Stimulated activated CD4-positive, alpha-beta T cell treated with anti-CD3 and anti-CD28 coated beads, Interleukin-15, amount 100 ng/mL, for 48 hours (primary cell): ENCODE measurements at regions not wholly inside any gene's neighbourhood (a gene's known extent, or its start where the extent isn't known, plus 50 kb on each side); places are given as distances from the start of the nearest gene placed in this dataset.
"Not testable (repeated sequence)": the region's sequence is repeated elsewhere in the genome, so short reads cannot be mapped to it uniquely, and the experiment has no call there.

Experiments used
- DNase-seq, 2 donors: peaks; one replicate each; pipeline ENCODE4 v3.0.0-alpha.2; 2020; ENCODE audit warnings: low read depth in 2 of 2

DNA sequence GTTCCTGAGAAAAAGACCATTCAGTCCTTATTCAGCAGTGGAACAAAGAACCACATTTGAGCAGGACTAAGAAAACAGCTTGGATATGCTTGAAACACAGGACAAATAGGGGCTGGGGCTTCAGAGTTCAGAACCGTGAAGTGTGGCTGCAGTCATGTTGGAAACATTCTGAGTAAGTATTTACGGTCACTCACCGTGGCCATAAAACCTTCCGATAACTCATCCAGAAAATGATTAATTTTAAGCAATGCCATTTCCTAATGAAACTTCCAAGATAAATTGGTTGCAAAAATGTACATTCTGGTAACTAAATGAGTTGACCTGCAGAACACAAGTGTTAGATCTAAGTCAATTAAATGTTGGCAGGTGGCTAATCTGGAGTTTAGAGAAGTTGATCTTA lies 279.2 kb downstream of the CXCL12 start:
- no peak for DNase-seq

DNA sequence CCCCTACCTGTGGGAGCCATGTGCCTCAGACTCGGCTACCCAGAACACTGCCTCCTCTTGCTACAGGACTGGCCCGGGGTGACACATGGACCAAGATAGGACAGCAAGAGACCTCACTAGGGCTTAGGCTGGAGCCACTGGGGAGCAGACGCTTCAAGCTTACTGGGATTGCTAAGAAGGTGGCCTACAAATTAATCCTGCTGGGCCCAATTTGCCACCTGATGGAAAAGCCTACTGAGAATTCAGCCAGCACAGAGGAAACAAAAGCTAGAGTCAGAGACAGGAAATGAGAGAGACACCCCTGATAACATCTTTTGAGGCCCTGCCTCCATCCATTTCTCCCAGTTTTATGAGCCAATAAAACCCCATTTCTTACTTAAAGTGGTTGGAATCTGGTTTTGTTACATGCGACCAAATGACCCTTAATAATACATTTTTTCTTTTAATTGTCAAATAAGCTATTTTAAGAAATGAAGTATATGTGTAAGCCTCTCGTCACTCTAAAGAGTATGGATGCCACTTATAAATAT lies 282.1 kb downstream of the CXCL12 start:
- no peak for DNase-seq

DNA sequence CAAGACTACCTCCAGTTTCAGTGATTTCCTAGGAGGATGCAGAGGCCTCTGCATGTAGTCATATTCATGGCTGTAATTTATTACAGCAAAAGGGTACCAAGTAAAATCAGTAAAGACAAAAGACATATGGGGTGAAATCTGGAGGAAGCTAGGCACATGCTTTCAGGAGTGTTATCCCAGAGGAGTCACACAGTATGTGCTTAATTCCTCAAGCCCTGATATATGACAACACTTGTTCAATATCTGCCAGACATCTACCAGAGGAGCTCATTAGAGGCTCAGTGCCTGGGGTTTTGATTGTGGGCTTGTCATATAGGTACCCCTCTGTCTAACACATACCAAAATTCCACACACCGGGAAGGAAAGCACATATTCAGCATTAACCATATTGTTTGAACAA lies 283.8 kb downstream of the CXCL12 start:
- DNase-seq, result no peak

DNA sequence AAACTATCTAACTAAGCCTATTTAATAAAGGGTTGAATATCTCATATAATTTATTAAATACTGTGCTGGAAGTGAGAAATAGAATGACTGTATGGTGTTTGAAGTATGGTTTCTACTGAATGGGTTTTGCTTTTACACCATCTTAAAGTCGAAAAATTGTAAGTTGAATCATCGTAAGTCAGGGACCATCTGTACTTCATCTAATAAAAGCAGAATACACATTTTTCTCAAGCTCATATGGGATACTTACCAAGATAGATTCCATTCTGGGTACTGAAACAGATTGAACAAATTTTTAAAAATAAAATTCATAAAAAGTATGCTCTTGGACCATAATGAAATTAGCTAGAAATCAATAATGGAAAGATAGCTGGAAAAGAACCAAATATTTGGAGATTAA lies 285.4 kb downstream of the CXCL12 start:
- no peak for DNase-seq

DNA sequence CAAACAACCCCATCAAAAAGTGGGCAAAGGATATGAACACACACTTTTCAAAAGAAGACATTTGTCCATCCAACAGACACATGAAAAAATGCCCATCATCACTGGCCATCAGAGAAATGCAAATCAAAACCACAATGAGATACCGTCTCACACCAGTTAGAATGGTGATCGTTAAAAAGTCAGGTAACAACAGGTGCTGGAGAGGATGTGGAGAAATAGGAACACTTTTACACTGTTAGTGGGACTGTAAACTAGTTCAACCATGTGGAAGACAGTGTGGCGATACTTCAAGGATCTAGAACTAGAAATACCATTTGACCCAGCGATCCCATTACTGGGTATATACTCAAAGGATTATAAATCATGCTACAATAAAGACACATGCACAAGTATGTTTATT lies 288.7 kb downstream of the CXCL12 start:
- not testable (repeated sequence) for DNase-seq

DNA sequence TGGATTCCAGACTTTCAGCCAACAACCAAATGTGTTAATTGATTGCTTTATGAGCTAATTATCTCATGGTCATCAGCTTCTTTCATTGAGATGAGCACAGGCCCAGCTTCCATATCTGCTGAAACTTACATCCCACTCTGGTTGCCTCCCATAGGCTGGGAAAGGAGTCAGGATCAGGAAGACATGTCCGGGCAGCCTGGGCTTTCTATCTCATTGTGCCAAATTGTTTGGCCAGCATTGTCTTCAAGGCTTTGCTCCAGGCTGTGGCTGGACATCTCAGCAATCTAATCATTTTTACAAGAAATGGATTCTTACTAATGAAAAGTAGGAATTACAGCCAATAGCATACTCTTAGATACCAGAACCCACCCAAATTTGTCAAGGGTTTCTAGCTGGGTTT lies 295.2 kb downstream of the CXCL12 start:
- DNase-seq, result no peak

DNA sequence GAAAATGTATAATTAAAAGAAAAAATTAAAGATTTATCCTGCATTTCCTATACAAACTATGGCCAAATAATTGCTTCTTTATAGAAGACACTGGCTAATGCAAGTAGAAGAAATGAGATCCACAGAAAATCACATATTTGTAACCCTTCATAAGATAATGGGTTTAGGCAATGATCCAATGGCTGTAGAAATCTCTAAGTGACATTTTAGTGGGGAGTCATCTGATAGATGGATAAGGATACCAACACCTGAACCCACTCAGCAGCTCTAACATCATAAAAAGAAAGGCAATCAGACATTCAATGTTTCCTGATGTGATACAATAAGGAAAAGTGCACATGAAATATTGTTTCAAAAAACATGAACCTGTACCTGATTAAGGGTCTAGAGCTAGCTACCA lies 297.5 kb downstream of the CXCL12 start:
- DNase-seq, result no peak

DNA sequence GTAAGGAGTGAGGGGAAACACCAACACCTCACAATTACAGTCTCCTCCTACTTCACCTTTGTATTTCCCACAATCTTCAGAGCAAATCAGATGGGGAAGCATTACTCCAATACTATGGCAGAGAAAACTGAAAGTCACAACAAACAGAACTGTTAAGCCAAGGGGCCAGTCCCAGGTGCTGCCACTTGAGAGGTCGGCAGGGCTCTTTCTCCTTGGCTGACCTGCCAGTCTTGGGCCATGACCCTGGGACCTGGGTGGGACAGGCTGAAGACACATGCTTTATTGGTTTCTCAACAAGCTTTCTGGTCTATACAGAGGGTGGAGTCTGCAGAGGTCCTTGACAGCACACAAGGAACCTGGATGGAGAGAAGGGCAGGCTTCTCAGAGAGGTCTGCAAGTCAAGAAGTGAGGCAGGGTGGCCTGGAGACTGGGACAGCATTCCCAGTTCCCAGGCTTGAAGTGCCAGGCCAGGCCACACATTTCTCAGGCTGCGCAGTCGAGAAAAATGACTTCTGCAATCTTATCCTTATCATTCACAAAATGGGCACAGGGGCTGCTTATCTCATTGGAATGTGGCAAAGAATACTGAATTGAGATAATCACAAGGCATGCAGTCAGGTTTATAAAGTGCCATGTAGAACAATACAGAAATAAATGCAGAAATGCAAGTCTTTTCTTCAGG lies 301.0 kb downstream of the CXCL12 start:
- DNase-seq, result no peak

DNA sequence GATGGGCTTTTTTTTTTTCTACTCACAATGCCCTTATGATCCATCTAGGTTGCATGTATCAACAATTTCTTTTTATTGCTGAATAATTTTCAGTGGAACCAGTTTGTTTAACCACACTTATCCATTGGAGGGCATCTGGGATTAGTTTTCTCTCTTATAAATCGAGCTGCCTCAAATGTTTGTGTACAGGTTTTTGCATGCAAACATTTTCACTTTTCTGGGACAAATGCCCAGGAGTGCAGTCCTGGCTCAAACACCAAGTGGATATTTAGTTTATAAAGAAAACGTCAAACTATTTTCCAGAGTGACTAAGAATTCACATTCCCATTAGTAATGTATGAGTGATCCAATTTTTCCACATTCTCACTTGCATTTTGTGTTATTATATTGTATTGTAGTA lies 313.4 kb downstream of the CXCL12 start:
- no peak for DNase-seq

DNA sequence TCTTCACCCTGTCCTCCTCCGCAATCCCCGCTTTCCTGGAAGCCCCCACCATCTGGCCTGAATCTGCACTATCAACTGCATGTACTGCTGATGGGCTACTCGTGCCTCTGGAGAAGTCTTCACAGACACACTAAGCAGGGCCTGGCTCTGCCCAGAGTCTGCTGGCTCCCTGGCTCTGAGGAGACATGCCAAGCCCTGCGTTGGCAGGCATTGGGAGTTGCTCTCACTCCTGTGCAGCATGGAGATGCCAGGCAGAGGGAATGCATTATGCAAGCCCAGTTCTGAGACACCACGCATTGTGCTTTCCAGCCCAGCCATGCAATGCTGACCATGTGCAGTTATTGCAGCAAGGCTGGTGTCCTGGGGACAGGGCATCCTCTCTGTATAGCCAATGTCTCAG lies 314.6 kb downstream of the CXCL12 start:
- no peak for DNase-seq

DNA sequence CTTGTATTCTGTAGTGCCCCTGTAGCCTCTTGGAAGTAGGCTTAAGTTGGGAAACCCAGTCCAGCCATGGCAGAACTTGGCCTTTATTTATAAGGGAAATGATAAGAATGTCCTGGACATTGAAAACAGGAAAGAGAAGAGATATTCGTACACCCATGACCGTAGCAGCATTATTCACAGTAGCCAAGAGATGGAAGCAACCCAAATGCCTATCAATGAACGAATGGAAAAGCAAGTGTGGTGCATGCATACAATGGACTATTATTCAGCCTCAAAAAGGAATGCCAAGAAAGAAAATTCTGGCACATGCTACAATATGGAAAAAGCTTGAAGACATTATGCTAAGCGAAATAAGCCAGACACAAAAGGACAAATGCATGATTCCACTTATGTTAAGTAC lies 315.3 kb downstream of the CXCL12 start:
- no peak for DNase-seq

DNA sequence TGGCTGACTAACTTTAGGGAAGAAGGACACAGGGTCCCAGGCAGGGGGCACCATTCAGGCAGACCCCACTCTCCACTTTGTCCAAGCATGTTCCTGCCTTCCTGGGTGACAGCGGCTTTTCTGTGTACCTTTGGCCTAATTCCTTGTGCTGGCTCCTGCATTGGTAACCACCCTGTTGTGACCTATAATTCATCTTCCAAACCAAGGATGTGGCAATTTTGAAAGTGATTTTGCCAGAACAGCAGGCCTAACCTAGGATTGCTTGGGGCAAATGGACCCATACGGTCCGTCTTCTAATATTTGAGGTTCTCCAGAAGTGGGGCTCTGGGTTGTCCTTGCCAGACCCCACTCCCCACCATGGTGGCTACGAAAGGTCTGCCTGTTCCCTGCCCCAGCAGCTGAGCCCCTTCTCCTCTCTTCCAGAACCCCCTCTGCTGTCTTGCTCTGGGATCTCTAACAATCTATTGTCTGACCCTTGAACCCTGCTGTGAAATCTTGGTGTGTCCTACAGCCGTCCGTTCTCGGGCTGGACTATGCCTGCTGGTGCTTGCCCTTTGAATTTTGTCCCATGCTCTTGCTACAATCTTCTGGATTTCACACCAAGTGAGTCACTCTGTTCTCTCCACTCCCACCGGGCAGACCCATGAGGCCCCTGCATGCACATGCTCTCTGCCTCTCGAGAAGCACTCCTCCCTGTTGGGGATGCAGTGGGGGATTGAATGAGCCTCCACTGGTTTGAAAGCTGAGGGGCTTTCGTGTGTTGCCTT lies 316.0 kb downstream of the CXCL12 start:
- no peak for DNase-seq

DNA sequence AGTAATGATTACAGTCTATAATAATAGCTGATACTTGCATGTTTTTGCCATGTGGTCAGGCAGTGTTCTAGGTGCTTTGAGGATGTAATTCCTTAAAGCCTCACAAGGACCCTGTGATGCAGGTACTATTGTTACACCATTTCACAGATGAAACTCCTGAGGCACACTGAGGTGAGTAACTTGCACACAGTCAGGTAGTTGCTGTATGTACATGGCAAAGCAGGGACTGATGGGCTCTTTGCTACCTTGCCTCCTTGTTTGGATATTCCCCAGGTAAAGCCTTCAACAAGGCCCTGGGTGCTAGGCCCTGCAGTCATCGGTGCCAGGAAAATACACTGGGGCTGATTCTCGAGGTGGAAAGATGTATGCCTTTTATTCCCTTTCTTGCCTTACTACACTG lies 317.5 kb downstream of the CXCL12 start:
- DNase-seq, result no peak

DNA sequence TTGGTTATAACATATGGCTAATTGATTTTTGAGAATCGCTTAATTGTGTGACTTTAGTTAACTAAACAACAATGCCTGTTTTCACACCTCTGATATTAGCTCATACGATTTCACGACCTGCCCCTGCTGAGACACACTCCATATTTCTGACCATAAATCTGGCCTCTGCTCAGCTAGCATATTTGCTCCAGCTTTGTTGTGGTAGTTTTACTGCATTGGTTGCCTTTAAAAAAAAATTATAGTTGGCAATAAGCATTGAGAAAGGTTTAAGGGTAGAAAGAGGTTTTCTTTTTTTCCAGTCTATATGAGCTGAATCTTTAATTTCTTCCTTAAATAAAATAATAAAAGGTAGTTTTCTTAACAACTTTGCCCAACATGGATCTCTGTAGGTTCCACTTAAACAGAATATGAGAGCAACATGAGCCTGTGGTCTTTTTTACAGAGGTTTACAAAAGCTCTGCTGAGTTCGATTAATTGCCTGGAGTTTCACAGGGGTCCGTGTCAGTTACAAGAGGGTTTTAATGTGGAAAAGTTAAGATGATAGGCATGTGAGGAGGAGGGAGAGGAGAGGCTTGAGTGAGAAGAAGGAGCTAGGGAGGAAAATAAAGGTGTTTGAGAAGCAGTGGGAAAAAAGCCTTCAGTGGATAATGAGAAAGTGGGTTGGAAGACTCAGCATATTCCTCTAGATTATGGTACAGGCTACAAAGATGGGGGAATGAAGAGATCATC lies 318.2 kb downstream of the CXCL12 start:
- no peak for DNase-seq

DNA sequence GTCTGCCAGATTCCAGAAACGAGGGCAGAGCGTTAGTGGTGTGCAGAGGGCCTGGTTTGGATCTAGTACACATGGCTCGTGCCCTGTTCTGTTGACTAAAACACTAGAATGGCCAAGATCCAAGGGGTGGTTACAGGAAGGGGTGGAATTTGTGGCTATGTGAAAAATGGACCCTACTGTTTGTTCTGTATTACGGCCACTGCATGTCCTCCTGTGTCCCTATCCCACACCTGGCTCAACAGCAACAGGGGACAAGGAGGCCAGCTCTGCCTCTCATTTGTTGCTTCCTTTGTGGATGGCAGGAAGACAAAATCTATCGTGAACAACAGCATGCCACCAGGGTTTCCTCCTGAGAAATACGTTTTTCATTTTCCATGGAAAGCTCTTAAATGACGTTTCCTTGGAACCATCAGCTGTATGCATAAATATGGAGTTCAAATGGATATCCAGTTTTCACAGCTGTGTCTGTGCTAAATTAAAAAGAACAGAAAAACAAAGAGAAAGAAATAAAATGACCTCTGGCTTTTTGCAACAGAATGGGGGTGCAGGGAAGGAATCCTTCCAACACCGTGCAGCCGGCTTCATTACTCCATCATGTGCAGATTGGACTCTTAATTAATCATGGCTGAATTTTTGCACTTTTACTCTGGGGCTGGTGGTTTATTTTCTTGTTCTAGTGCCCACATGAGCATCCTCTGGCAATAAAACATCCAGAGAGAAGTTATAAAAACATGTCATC lies 318.9 kb downstream of the CXCL12 start:
- DNase-seq, result no peak

DNA sequence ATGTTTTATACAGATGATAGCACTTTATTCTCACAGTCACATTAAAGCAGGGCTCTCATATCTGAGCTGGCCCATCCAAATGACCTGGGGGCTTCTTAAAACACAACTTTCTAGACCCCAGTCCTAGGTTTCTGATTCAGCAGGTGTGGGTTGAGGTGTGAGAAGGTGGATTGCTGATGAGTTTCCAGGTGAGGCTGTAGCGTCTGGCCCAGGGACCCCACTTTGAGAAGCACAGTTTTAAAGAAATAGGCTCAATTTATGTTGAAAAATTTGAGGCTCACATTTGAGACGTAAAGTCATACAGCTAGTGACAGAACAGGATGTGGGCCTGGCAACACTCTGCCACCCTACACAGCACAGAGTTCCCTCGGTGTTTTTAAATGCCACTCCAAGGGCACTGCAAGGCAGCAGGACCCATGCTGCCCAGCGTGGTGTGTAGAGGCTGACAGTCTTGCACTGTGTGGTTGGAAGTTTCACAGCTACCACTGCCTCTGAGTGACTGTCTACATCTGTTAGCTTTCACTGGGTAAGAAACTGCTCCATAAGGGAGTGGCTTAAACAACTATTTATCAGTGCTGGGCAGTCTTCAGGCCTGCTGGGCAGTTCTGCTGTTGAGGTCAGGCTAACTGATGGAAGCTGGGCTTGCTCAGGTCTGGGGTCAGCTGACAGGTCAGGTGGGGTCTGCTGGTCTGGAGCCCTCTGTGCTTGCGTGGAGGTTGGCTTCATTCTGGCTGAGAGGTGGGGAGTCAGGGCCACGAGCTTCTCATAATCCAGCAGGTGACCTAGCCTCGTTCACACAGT lies 319.7 kb downstream of the CXCL12 start:
- no peak for DNase-seq

DNA sequence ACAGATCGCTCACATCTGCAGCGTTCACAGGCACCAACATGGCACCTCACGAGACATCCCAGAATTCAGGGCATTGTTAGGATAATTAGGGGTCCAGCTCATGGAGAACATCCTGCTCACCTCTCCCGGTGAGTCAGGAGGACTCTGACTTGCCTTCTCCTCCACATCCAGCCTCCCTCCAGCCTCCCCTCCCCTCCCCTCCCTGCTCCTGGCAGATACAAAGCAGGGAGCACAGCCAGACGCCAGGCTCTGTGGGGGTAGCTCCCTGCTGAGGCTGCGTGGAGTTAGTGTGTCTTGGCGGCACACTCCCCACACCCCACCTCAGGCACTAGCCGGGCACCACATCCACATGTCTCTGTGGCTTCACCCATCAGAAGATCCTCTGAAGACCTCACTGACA lies 320.6 kb downstream of the CXCL12 start:
- DNase-seq, result no peak

DNA sequence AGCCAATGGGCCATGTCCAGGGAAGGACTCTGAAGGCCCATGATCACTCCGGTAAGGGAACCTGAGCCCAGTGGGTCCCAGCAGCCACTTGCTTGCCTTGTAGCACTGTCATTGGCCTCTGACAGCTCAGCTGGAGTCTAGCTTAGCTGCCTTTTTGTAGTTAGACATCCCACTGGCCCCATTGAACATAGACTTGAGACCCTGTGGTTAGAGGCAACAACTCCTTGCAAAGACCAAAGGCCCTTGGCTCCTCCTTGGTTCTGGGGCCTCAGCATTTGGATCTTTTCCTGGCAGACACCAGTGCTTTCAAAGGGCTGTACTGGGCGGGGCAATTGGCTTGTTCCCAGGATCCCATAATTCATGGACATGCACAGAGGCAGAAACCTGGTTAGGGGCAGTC lies 321.2 kb downstream of the CXCL12 start:
- no peak for DNase-seq

DNA sequence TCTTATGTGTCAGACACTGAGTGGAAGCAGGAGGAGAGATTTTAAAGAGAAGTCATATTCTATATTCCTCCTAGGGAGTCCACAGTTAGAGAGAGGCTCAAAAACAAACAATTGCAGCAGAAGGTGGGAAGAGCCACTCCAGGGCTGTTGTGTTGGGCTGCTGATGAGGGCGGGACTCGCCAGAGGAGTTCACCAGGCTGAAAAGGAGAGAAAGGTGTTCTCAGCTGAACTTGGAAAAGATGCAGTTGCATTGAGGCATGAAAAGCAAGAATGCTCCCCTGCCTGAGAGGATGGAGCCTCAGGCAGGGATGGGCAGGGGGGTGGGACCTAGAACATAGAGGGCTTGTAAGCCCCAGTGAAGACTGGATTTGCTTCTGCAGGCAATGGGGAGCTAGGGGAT lies 324.2 kb downstream of the CXCL12 start:
- no peak for DNase-seq

DNA sequence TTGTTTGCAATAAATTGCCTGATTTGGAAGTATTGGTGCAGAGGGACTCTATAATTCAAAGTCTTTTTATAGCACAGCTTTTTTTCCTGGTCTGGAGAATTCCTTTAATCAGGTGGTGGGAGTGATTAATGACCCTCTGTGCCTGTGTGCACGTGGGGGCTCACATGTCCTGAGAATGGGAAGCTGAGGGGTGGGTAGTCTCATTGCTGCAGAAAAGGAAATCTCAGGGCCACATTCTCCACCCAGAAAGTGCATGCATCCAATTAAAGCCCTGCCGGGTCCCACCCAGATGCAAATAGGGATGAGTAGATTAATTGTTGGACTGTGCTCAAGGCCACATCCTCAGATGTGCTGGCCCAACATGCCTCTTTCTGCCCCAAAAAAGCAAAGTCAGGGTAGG lies 324.7 kb downstream of the CXCL12 start:
- no peak for DNase-seq

DNA sequence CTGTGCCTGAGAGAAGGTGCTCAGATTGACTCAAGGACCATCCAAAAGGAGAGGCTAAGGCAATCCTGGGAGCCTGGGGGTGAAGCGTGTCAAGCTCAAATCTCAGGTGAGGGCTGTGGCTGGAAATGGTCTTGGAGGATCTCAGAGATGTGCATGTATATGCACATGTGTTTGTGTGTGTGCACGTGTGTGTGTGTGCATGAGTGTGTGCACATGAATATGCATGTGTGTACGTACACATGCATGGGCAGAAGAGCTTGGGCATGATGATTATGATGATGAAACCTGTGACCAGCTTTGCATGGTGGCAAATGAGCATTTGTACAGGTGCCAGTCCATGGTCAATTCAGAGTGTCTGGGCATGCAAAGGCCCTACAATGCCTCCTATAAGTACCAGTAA lies 326.6 kb downstream of the CXCL12 start:
- DNase-seq, result no peak
